Left lung (tissue), 4 donors: ENCODE measurements at regions not wholly inside any gene's neighbourhood (a gene's known extent, or its start where the extent isn't known, plus 50 kb on each side); places are given as distances from the start of the nearest gene placed in this dataset.

ENCODE experiments used
- ATAC-seq: fragments of 200-7000 bp; cut with Tn5 transposase; one replicate; pipeline ENCODE4 v1.9.1; 2020; ENCODE audit warnings: moderate library complexity
- DNase-seq, 4 donors: peaks; one replicate each; pipeline ENCODE4 v3.0.0-alpha.2; 2013 to 2020
- H3K27ac ChIP-seq, 2 donors: fragments of 200-600 bp; sonication (generic) in 1 of 2; one replicate each; pipeline versions ENCODE4 v1.5.0 to v1.8.0; 2020 to 2021
- H3K27me3 ChIP-seq, 2 donors: fragments of 200-600 bp; sonication (generic) in 1 of 2; one replicate each; pipeline versions ENCODE4 v1.5.0 to v1.8.0; 2020 to 2021
- H3K36me3 ChIP-seq, 2 donors: fragments of 200-600 bp; sonication (generic) in 1 of 2; one replicate each; pipeline versions ENCODE4 v1.5.0 to v1.8.0; 2020 to 2021
- H3K4me1 ChIP-seq, 2 donors: fragments of 200-600 bp; one replicate each; pipeline ENCODE4 v1.8.0; 2021
- H3K4me3 ChIP-seq, 2 donors: fragments of 200-600 bp; sonication (generic) in 1 of 2; one replicate each; pipeline versions ENCODE4 v1.5.0 to v1.8.0; 2020 to 2021; ENCODE audit warnings: mild to moderate bottlenecking in 1 of 2
- H3K9me3 ChIP-seq, 2 donors: fragments of 200-600 bp; sonication (generic) in 1 of 2; one replicate each; pipeline versions ENCODE4 v1.5.0 to v1.8.0; 2020 to 2021
- intact Hi-C, 2 donors: fragments of 100-400 bp; cut with DNase I; formaldehyde crosslinking; loops; one replicate each; pipeline versions ENCODE4 v1.11.2 to v1.14.2; 2022
- TF ChIP-seq, protein P1 (sequence below), 2 donors: fragments of 200-600 bp; sonication (generic) in 1 of 2; IDR thresholded peaks; one replicate each; pipeline versions ENCODE4 v1.5.0 to v1.8.0; 2021; ENCODE audit warnings: antibody characterized with exemption in 2 of 2
- donor health status: DM: no; HTN: yes; CAD: no.
- donor health status: DM: no; HTN: no; CAD: no.

GRCh38 chr7:26506196-26506595, 214.5 kb downstream of the SNX10 start:
- H3K27ac ChIP-seq, result no peak overlapping the region
- H3K9me3 ChIP-seq, result no peaks in the 10 kb centered on the region
- no peak for DNase-seq
- TF ChIP-seq, protein P1, sequence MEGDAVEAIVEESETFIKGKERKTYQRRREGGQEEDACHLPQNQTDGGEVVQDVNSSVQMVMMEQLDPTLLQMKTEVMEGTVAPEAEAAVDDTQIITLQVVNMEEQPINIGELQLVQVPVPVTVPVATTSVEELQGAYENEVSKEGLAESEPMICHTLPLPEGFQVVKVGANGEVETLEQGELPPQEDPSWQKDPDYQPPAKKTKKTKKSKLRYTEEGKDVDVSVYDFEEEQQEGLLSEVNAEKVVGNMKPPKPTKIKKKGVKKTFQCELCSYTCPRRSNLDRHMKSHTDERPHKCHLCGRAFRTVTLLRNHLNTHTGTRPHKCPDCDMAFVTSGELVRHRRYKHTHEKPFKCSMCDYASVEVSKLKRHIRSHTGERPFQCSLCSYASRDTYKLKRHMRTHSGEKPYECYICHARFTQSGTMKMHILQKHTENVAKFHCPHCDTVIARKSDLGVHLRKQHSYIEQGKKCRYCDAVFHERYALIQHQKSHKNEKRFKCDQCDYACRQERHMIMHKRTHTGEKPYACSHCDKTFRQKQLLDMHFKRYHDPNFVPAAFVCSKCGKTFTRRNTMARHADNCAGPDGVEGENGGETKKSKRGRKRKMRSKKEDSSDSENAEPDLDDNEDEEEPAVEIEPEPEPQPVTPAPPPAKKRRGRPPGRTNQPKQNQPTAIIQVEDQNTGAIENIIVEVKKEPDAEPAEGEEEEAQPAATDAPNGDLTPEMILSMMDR (IDR thresholded peaks at IDR 0.05), result no peak
- no peak overlapping the region for H3K4me3 ChIP-seq
- no peaks in the 10 kb centered on the region for H3K36me3 ChIP-seq
- intact Hi-C loops, result no loop called here
- no peaks in the 10 kb centered on the region for H3K27me3 ChIP-seq
- ATAC-seq, result no peak
- H3K4me1 ChIP-seq, result no peaks in the 10 kb centered on the region

GRCh38 chr7:26507108-26507987, 215.7 kb downstream of the SNX10 start:
- no peaks in the 10 kb centered on the region for H3K36me3 ChIP-seq
- no peaks in the 10 kb centered on the region for H3K4me1 ChIP-seq
- DNase-seq (peak in 1 of 4 donors; percentile 35), ATAC-seq (no peak)
- no peak overlapping the region for H3K27ac ChIP-seq
- no peaks in the 10 kb centered on the region for H3K9me3 ChIP-seq
- no peaks in the 10 kb centered on the region for H3K27me3 ChIP-seq
- H3K4me3 ChIP-seq, result no peak overlapping the region
- intact Hi-C loops, result no loop called here
- TF ChIP-seq, protein P1 (IDR thresholded peaks at IDR 0.05), result no peak

GRCh38 chr7:26508481-26508880, 216.8 kb downstream of the SNX10 start:
- Histone ChIP-seq H3K9me3 (no peaks in the 10 kb centered on the region), H3K36me3 (no peaks in the 10 kb centered on the region), H3K27me3 (no peaks in the 10 kb centered on the region), H3K4me1 (no peaks in the 10 kb centered on the region), H3K27ac (no peak overlapping the region), H3K4me3 (no peak overlapping the region)
- TF ChIP-seq, protein P1 (IDR thresholded peaks at IDR 0.05), result no peak
- no peak for DNase-seq
- intact Hi-C loops, result no loop called here
- no peak for ATAC-seq

DNA sequence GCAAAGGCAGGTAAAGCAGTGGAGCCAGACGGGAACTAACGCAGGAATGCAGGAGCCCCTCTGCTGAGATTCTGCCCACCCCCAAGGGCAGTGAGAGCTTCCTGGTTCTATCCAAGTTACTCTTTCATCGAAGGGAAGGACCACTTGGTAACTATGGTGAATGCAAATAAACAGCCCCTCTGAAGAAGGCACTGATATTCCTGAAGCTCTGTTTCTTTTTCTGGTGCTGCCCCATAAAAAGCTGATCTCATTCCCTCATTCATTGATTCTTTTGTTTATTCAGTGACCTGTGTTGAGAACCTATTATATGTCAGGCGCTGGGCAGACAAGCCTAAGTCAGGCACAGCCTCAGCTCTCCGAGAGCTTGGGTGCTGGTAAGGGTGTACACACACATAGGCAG, 217.3 kb downstream of the SNX10 start:
- Histone ChIP-seq H3K4me3 (no peak overlapping the region), H3K36me3 (no peaks in the 10 kb centered on the region), H3K27ac (no peak overlapping the region), H3K9me3 (no peaks in the 10 kb centered on the region), H3K27me3 (no peaks in the 10 kb centered on the region), H3K4me1 (no peaks in the 10 kb centered on the region)
- DNase-seq (no peak), ATAC-seq (no peak)
- intact Hi-C loops, result no loop called here
- TF ChIP-seq, protein P1 (IDR thresholded peaks at IDR 0.05), result no peak

DNA sequence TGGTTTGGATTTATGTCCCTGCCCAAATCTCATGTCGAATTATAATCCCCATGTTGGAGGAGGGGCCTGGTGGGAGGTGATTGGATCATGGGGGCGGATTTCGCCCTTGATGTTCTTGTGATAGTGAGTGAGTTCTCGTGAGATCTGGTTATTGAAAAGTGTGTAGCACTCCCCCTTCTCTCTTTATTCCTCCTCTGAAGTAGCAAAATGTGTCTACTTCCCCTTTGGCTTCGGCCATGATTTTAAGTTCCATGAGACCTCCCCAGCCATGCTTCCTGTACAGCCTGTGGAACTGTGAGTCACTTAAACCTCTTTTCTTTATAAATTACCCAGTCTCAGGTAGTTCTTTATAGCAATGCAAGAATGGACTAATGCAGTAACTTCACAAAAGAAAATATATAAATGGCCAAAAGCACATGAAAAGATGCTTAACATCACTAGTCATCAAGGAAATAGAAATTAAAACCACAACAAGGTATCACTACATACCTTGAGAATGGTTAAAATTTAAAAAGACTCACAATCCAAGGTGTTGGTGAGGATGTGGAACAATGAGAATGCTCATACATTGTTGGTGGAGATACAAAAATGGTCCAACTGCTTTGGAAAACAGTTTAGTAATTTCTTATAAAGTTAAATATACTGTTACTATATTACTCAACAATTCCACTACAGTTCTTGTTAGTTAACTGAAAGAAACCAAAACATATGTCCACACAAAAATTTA, 218.7 kb downstream of the SNX10 start:
- Histone ChIP-seq H3K4me1 (no peaks in the 10 kb centered on the region), H3K36me3 (no peaks in the 10 kb centered on the region), H3K4me3 (no peak overlapping the region), H3K27ac (no peak overlapping the region), H3K9me3 (no peaks in the 10 kb centered on the region), H3K27me3 (no peaks in the 10 kb centered on the region)
- TF ChIP-seq, protein P1 (IDR thresholded peaks at IDR 0.05), result no peak
- ATAC-seq (no peak), DNase-seq (no peak)
- intact Hi-C loops, result loop anchor here in 1 of 2 donors (10.0 kb wide), 1 partner anchor 144 kb away; no protein-coding TSS in a partner anchor
